ENCODE measurements at regions not wholly inside any gene's neighbourhood (a gene's known extent, or its start where the extent isn't known, plus 50 kb on each side); places are given as distances from the start of the nearest gene placed in this dataset.

- TF ChIP-seq CHD7 (IDR thresholded peaks at IDR 0.05; ENCODE audit: low read depth, low read length), result no peak
- TF ChIP-seq FIP1L1 (IDR thresholded peaks at IDR 0.05; ENCODE audit: low read depth, low read length, poor library complexity, severe bottlenecking), result no peak
- peak; percentile 77; the same call in 1 of the 2 replicates for TF ChIP-seq CTBP1 (IDR thresholded peaks at IDR 0.05; ENCODE audit: borderline replicate concordance)
- no peak for TF ChIP-seq ZBTB26 (CRISPR knock-in tag; IDR thresholded peaks at IDR 0.05)
- TF ChIP-seq TFAM (CRISPR knock-in tag; conservative IDR thresholded peaks at IDR 0.05), result no peak
- TF ChIP-seq TEAD1 (CRISPR knock-in tag; IDR thresholded peaks at IDR 0.05), result no peak
- TF ChIP-seq ZNF639 (CRISPR knock-in tag; conservative IDR thresholded peaks at IDR 0.05 in 1 of 2, IDR thresholded peaks at IDR 0.05 in 1 of 2), result no peak
- no peak for TF ChIP-seq PBX2 (CRISPR knock-in tag; IDR thresholded peaks at IDR 0.05; ENCODE audit: low read depth)
- TF ChIP-seq PBX2 (tag; conservative IDR thresholded peaks at IDR 0.05; ENCODE audit: low read depth), result peak; percentile 77; the same call in 1 of the 2 replicates
These were observed 123.6 kb downstream of the CCDC34 start (continued) for GRCh38 chr11:27239305-27239942.

All from K562 (cell line).